T-helper 17 cell (primary cell): ENCODE measurements at regions not wholly inside any gene's neighbourhood (a gene's known extent, or its start where the extent isn't known, plus 50 kb on each side); places are given as distances from the start of the nearest gene placed in this dataset.
"Not testable (repeated sequence)": the region's sequence is repeated elsewhere in the genome, so short reads cannot be mapped to it uniquely, and the experiment has no call there.

Experiments used
- ATAC-seq: fragments of 150-1000 bp; cut with Tn5 transposase; 2 replicates; pipeline ENCODE4 v1.10.0; 2021; ENCODE audit warnings: mild to moderate bottlenecking, moderate library complexity
- DNase-seq, 3 donors: peaks; one replicate each; pipeline versions ENCODE4 v3.0.0 to v3.0.0-alpha.2; 2020 to 2021
- H3K9me3 ChIP-seq: one replicate; pipeline ENCODE4 v1.7.0; 2013; ENCODE audit warnings: low read length, mild to moderate bottlenecking; ENCODE audit not compliant: control insufficient read depth, poor library complexity, severe bottlenecking
- H3K27ac Mint-ChIP-seq: one replicate; pipeline ENCODE4 v1.8.0; 2022; ENCODE audit warnings: mild to moderate bottlenecking, moderate library complexity, mixed read lengths
- H3K27me3 Mint-ChIP-seq: one replicate; pipeline ENCODE4 v1.8.0; 2022; ENCODE audit warnings: mixed read lengths
- H3K36me3 Mint-ChIP-seq: one replicate; pipeline ENCODE4 v1.8.0; 2022; ENCODE audit warnings: low read depth, mixed read lengths
- H3K4me1 Mint-ChIP-seq: one replicate; pipeline ENCODE4 v1.8.0; 2022; ENCODE audit warnings: mild to moderate bottlenecking, mixed read lengths
- H3K4me3 Mint-ChIP-seq: one replicate; pipeline ENCODE4 v1.8.0; 2022; ENCODE audit warnings: mild to moderate bottlenecking, moderate library complexity, mixed read lengths

DNA sequence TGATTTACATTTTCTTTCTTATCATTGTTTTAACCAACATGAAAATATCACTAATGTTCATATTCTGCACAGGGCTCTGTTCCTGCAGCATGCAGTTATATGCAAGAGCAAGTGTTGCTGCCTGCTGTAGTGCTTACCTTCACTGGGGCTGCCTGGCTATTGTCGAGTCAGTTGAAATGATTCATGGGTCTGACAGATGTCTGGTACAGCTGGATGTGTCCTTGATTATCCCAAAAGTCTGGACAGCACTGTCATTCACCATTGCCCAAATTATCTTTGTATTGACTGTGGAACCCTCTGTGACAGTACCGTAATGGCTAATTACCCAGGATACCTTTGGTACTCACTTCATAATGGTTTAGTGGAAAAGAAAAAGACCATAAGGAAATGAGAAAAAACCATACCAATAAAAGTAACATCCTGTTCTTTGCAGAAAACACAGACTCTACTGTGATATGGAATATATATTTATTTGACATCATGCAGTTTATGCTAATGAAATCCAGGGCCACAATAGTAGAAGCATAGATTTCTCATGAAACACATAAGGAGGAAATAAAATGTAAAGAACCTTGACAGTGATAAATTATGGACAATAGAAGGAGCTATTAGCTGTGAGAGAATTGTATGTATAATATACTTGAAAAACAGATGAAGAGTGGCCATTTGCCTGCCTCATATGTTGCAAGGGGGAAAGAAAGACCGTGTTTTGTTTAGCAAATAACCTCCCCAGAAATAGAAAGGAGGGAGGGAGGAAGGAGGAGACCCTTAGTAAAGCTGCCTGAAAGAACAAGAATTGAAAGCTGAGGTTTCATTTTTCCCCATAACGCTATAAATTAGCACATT lies 249.8 kb upstream of the ATP5MC3 start:
- Mint-ChIP-seq H3K4me3 (no peak overlapping the region), H3K27me3 (peaks cover 7% of the 10 kb centered on the region), H3K4me1 (no peaks in the 10 kb centered on the region), H3K36me3 (no peaks in the 10 kb centered on the region), H3K27ac (no peak overlapping the region)
- H3K9me3 ChIP-seq, result no peaks in the 10 kb centered on the region
- ATAC-seq, result no peak
- no peak for DNase-seq

GRCh38 chr2:175430236-175430635 lies 248.7 kb upstream of the ATP5MC3 start:
- no peaks in the 10 kb centered on the region for H3K36me3 Mint-ChIP-seq
- peaks cover 7% of the 10 kb centered on the region for H3K27me3 Mint-ChIP-seq
- H3K4me1 Mint-ChIP-seq, result no peaks in the 10 kb centered on the region
- no peak overlapping the region for H3K27ac Mint-ChIP-seq
- no peak overlapping the region for H3K4me3 Mint-ChIP-seq
- ATAC-seq (no peak), DNase-seq (no peak)
- no peaks in the 10 kb centered on the region for H3K9me3 ChIP-seq

DNA sequence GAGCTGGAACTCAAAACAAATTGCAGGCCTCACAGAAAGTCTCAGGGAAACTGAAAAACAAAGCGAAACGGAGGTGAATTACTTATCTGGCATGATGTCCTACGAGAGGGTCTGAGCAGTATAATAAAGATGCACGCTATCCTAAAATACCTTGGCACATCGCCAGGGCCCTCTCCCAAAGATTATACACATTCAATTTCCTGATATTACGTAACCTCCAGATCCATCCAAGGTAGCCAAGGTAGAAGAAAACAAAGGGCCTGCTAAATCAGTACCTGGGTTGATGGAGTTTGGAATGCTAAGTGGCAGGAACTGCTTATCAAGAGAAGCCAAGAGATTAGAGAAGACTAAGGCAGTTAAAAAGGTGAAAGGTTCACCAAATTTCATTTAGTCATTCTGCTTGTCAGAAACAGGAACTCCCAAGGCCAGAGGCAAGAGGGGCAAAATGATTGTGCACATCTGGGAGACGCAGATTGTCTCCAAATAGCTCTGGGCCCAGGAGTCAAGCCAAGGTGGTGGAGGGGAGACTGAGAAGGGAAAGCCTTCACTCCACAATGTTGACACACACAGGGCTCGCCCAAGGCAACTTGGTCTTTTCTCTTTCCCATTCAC lies 236.8 kb upstream of the ATP5MC3 start:
- DNase-seq (no peak), ATAC-seq (no peak)
- H3K9me3 ChIP-seq, result no peaks in the 10 kb centered on the region
- H3K4me3 Mint-ChIP-seq, result no peak overlapping the region
- peaks cover 3% of the 10 kb centered on the region for H3K4me1 Mint-ChIP-seq
- H3K27me3 Mint-ChIP-seq, result peaks cover 26% of the 10 kb centered on the region
- no peaks in the 10 kb centered on the region for H3K36me3 Mint-ChIP-seq
- no peak overlapping the region for H3K27ac Mint-ChIP-seq

DNA sequence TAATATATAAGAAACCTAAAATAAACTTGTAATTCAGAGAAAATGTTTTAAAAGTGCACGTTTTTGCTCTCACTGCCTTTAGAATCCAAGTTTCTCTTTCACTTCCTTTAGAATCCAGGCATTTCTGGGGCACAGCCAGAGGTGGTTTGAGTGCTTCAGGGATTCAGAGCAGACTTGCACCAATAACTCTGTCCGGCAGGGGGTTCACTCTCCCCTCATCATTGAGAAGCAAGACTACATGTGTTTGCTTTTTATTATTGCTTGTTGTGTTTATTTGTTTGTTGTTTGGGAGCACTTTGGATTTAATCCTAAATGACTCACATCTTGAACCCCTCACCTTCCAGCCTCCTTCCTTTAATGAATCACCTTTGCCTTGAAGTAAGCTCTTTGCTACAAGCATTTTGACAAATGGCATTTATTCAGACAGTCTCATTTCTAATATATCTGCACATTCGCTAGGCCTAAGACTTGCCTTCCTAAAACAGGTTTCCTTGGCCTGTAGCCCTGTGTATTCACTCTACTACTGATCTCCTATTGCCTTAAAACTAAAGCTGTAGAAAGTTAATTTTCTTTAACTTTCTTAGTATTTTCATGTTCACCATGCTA lies 233.5 kb upstream of the ATP5MC3 start:
- H3K4me3 Mint-ChIP-seq, result no peak overlapping the region
- no peak for DNase-seq
- H3K36me3 Mint-ChIP-seq, result no peaks in the 10 kb centered on the region
- no peaks in the 10 kb centered on the region for H3K9me3 ChIP-seq
- H3K27me3 Mint-ChIP-seq, result peaks cover 1% of the 10 kb centered on the region
- no peak overlapping the region for H3K27ac Mint-ChIP-seq
- peaks cover 3% of the 10 kb centered on the region for H3K4me1 Mint-ChIP-seq
- ATAC-seq, result no peak

DNA sequence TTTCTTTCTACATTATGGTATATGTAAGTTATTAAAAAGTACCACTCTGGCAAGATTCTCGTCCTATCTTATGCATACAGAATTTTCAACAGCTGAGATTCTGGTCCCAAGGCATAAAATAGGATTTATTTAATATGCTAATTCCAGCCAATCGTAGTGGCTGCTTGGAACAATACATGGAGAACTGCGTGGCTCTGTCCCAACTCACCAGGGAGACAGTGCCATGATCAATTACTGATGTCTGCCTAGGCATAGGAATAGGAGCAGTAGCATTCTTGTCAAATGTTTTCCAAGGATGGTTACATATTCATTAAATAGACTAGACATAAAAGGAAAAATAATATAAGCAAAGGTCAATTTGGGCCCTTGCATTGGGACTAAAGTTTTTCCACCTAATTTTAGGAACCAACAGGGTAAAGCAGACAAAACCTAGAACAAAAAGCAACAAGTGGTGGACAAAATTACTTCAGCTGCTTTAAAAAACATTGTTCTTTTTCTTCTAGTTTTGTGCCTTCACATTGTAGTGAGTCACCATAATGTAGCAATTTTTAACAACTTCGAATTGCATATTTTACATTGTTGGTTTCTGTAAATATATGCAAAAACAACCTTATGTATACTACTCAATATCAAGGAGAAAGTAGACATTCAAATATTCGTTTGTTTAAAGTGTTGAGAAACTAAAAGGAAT lies 232.8 kb upstream of the ATP5MC3 start:
- Mint-ChIP-seq H3K4me1 (peaks cover 3% of the 10 kb centered on the region), H3K36me3 (no peaks in the 10 kb centered on the region), H3K4me3 (no peak overlapping the region), H3K27me3 (no peaks in the 10 kb centered on the region), H3K27ac (no peak overlapping the region)
- ATAC-seq (no peak), DNase-seq (no peak)
- no peaks in the 10 kb centered on the region for H3K9me3 ChIP-seq

GRCh38 chr2:175410941-175411340 lies 229.4 kb upstream of the ATP5MC3 start:
- not testable (repeated sequence) for DNase-seq, H3K27ac Mint-ChIP-seq, ATAC-seq

GRCh38 chr2:175404839-175405238 lies 223.3 kb upstream of the ATP5MC3 start:
- no peak for DNase-seq
- Mint-ChIP-seq H3K27me3 (peaks cover 12% of the 10 kb centered on the region), H3K4me3 (no peak overlapping the region), H3K27ac (no peak overlapping the region), H3K36me3 (no peaks in the 10 kb centered on the region), H3K4me1 (no peaks in the 10 kb centered on the region)
- no peak for ATAC-seq
- H3K9me3 ChIP-seq, result no peaks in the 10 kb centered on the region

More at GRCh38 chr2:175410941-175411340, 229.4 kb upstream of the ATP5MC3 start:
- not testable (repeated sequence) for H3K9me3 ChIP-seq, H3K36me3 Mint-ChIP-seq, H3K4me1 Mint-ChIP-seq, H3K27me3 Mint-ChIP-seq, H3K4me3 Mint-ChIP-seq

DNA sequence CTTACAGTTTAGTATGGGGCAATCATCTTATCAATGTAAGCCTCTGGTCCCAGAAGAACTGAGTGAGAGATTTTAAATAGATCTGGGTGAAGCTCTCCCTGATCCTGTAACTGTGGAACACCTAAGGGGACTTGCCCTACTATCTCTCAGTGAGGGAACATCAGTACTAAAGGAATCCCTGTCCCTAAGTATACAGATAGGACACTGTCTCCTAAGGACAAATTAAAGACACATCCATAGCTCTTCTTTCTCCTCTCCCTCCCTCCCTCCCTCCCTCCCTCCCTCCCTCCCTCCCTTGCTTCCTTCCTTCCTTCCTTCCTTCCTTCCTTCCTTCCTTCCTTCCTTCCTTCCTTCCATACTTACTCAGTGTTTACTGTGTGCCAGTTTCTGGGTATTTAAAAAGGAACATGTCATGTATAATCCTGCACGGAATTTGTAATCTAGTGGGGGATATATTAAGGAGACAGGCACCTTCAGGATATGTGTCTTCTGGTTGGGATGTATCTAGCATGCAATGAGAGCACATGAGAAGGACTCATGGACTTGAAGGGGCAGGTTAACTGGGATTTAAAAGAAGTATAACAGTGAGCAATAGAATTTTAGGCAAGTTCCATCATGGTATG lies 222.2 kb upstream of the ATP5MC3 start:
- H3K27me3 Mint-ChIP-seq, result peaks cover 20% of the 10 kb centered on the region

GRCh38 chr2:175402571-175402970 lies 221.1 kb upstream of the ATP5MC3 start:
- H3K36me3 Mint-ChIP-seq, result no peaks in the 10 kb centered on the region
- no peak for DNase-seq
- no peaks in the 10 kb centered on the region for H3K4me1 Mint-ChIP-seq
- no peaks in the 10 kb centered on the region for H3K9me3 ChIP-seq
- H3K27me3 Mint-ChIP-seq, result peaks cover 25% of the 10 kb centered on the region
- no peak overlapping the region for H3K27ac Mint-ChIP-seq
- ATAC-seq, result no peak
- no peak overlapping the region for H3K4me3 Mint-ChIP-seq

More for the DNA sequence above, 222.2 kb upstream of the ATP5MC3 start:
- no peaks in the 10 kb centered on the region for H3K4me1 Mint-ChIP-seq
- DNase-seq (no peak), ATAC-seq (no peak)
- H3K36me3 Mint-ChIP-seq, result no peaks in the 10 kb centered on the region
- H3K4me3 Mint-ChIP-seq, result no peak overlapping the region
- H3K27ac Mint-ChIP-seq, result no peak overlapping the region
- no peaks in the 10 kb centered on the region for H3K9me3 ChIP-seq

- Mint-ChIP-seq H3K36me3 (no peaks in the 10 kb centered on the region), H3K4me1 (no peaks in the 10 kb centered on the region), H3K4me3 (no peak overlapping the region), H3K27ac (no peak overlapping the region), H3K27me3 (peaks cover 25% of the 10 kb centered on the region)
- ATAC-seq, result no peak
- no peak for DNase-seq
- no peaks in the 10 kb centered on the region for H3K9me3 ChIP-seq
Observed at GRCh38 chr2:175401956-175402469, 220.5 kb upstream of the ATP5MC3 start.

DNA sequence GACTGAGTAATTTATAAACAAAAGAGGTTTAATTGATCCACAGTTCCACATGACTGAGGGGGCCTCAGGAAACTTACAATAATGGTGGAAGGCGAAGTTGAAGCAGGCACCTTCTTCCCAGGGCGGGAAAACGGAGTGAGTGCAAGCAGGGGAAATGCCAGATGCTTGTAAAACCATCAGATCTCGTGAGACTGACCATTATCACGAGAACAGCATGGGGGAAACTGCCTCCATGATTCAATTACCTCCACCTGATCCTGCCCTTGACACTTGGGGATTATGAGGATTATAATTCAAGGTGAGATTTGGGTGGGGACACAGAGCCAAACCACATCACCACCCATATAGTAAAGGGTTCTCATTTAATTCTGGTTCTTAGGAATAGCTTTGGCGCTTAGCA lies 219.5 kb upstream of the ATP5MC3 start:
- peaks cover 30% of the 10 kb centered on the region for H3K27me3 Mint-ChIP-seq
- no peaks in the 10 kb centered on the region for H3K36me3 Mint-ChIP-seq
- no peak overlapping the region for H3K27ac Mint-ChIP-seq
- H3K4me1 Mint-ChIP-seq, result no peaks in the 10 kb centered on the region
- ATAC-seq (no peak), DNase-seq (no peak)
- no peak overlapping the region for H3K4me3 Mint-ChIP-seq
- no peaks in the 10 kb centered on the region for H3K9me3 ChIP-seq

GRCh38 chr2:175399326-175399725 lies 217.8 kb upstream of the ATP5MC3 start:
- peaks cover 31% of the 10 kb centered on the region for H3K27me3 Mint-ChIP-seq
- H3K27ac Mint-ChIP-seq, result no peak overlapping the region
- H3K4me1 Mint-ChIP-seq, result no peaks in the 10 kb centered on the region
- H3K9me3 ChIP-seq, result no peaks in the 10 kb centered on the region
- no peaks in the 10 kb centered on the region for H3K36me3 Mint-ChIP-seq
- DNase-seq (no peak), ATAC-seq (no peak)
- H3K4me3 Mint-ChIP-seq, result no peak overlapping the region

DNA sequence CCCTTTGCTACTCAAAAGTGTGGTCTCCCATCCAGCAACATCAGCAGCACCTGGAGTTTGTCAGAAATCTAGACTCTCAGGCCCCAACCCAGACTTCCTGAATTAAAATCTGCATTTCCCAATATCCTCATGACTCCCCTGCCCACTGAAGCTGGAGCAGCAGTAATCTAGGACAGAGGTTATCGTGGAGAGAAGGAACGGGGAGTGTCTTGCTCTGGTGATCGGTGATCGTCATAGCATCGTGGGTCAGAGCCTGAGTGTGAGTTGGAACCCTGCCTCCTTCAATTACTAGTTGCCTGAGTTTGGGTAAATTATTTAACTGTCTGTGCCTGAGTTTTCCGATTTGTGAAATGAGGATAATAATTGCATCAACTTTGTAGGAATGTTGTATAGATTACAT lies 217.3 kb upstream of the ATP5MC3 start:
- Mint-ChIP-seq H3K4me3 (no peak overlapping the region), H3K4me1 (no peaks in the 10 kb centered on the region)

More for the DNA sequence above, 217.3 kb upstream of the ATP5MC3 start:
- no peak for DNase-seq
- Mint-ChIP-seq H3K27ac (no peak overlapping the region), H3K36me3 (no peaks in the 10 kb centered on the region), H3K27me3 (peaks cover 31% of the 10 kb centered on the region)
- no peak for ATAC-seq
- no peaks in the 10 kb centered on the region for H3K9me3 ChIP-seq
